HS-27A (cell line): ENCODE measurements at regions not wholly inside any gene's neighbourhood (a gene's known extent, or its start where the extent isn't known, plus 50 kb on each side); places are given as distances from the start of the nearest gene placed in this dataset.

Experiments used
- DNase-seq: peaks from one replicate; pipeline ENCODE4 v3.0.0-alpha.2; 2012; ENCODE audit warnings: low read depth, missing footprints

GRCh38 chr10:10456856-10457255, 560.8 kb upstream of the CELF2 start:
- DNase-seq: no peak

GRCh38 chr10:10460451-10460850, 557.2 kb upstream of the CELF2 start:
- DNase-seq: no peak

- no peak for DNase-seq
Observed at GRCh38 chr10:10462151-10462941, 555.3 kb upstream of the CELF2 start.

- no peak for DNase-seq
Observed at GRCh38 chr10:10471758-10472157, 545.9 kb upstream of the CELF2 start.

- DNase-seq: no peak
Observed at GRCh38 chr10:10475812-10476211, 541.9 kb upstream of the CELF2 start.

- DNase-seq: no peak
Observed at GRCh38 chr10:10477844-10478243, 539.8 kb upstream of the CELF2 start.

- no peak for DNase-seq
Observed at GRCh38 chr10:10479465-10479864, 538.2 kb upstream of the CELF2 start.

- DNase-seq: no peak
Observed at GRCh38 chr10:10482613-10483012, 535.1 kb upstream of the CELF2 start.

GRCh38 chr10:10489076-10489475, 528.6 kb upstream of the CELF2 start:
- DNase-seq: no peak

- no peak for DNase-seq
Observed at GRCh38 chr10:10489805-10490571, 527.7 kb upstream of the CELF2 start.

- DNase-seq: no peak
Observed at GRCh38 chr10:10490581-10490980, 527.1 kb upstream of the CELF2 start.

- DNase-seq: no peak
Observed at GRCh38 chr10:10492420-10492819, 525.3 kb upstream of the CELF2 start.

GRCh38 chr10:10493833-10494232, 523.8 kb upstream of the CELF2 start:
- DNase-seq: no peak

- no peak for DNase-seq
Observed at GRCh38 chr10:10497245-10497644, 520.4 kb upstream of the CELF2 start.

GRCh38 chr10:10498781-10499180, 518.9 kb upstream of the CELF2 start:
- no peak for DNase-seq

GRCh38 chr10:10499839-10500238, 517.8 kb upstream of the CELF2 start:
- DNase-seq: peak; percentile 38

- DNase-seq: peak; percentile 31
Observed at GRCh38 chr10:10500937-10501336, 516.7 kb upstream of the CELF2 start.

GRCh38 chr10:10503772-10504171, 513.9 kb upstream of the CELF2 start:
- no peak for DNase-seq

- DNase-seq: no peak
Observed at GRCh38 chr10:10508211-10508610, 509.5 kb upstream of the CELF2 start.

GRCh38 chr10:10510179-10510578, 507.5 kb upstream of the CELF2 start:
- DNase-seq: no peak

GRCh38 chr10:10513067-10513466, 504.6 kb upstream of the CELF2 start:
- no peak for DNase-seq

GRCh38 chr10:10513898-10514297, 503.8 kb upstream of the CELF2 start:
- DNase-seq: no peak

- DNase-seq: no peak
Observed at GRCh38 chr10:10514797-10515196, 502.9 kb upstream of the CELF2 start.
